B cell (primary cell): ENCODE measurements at regions not wholly inside any gene's neighbourhood (a gene's known extent, or its start where the extent isn't known, plus 50 kb on each side); places are given as distances from the start of the nearest gene placed in this dataset.

Experiments used
- ATAC-seq: fragments of 200-7000 bp; cut with Tn5 transposase; one replicate; pipeline ENCODE4 v1.10.0; 2021; ENCODE audit warnings: low read depth, mild to moderate bottlenecking, moderate number of reproducible peaks, moderate library complexity
- CTCF ChIA-PET: fragments of 350-600 bp; sonication (Branson Sonifier 250); formaldehyde crosslinking; loops from one replicate; lab custom pipeline; 2021; ENCODE audit warnings: antibody characterized with exemption, inconsistent platforms; lab: Charles Lee
- POLR2A ChIA-PET: fragments of 350-600 bp; sonication (Branson Sonifier 250); formaldehyde crosslinking; loops from one replicate; lab custom pipeline; 2021; ENCODE audit warnings: antibody characterized with exemption; lab: Charles Lee
- DNase-seq: peaks from one replicate; pipeline ENCODE4 v3.0.0; 2013
- H2AFZ ChIP-seq: 2 replicates; pipeline ENCODE4 v1.6.1; 2012; ENCODE audit warnings: mild to moderate bottlenecking, low read depth, low read length; ENCODE audit not compliant: insufficient read depth, poor library complexity, severe bottlenecking
- H3K27ac ChIP-seq, 2 donors: 1 replicate in 1 of 2; 2 replicates in 1 of 2; pipeline ENCODE4 v1.5.1; 2012 to 2013; ENCODE audit warnings: low read length in 2 of 2, mild to moderate bottlenecking in 2 of 2, moderate library complexity in 1 of 2
- H3K27me3 ChIP-seq, 4 experiments: fragments of 200-600 bp in 1 of 4; sonication (generic) in 1 of 4; replicated peaks in 1 of 4; 1 replicate in 2 of 4; 2 replicates in 2 of 4; pipeline versions ENCODE4 v1.6.1 to v1.7.0; 2013 to 2016; ENCODE audit warnings: low read length in 3 of 4, mild to moderate bottlenecking in 2 of 4, mixed read lengths in 1 of 4, moderate library complexity in 1 of 4; ENCODE audit not compliant: insufficient read depth in 4 of 4, control insufficient read depth in 3 of 4; ENCODE audit errors: control extremely low read depth in 1 of 4
- H3K36me3 ChIP-seq, 2 experiments: replicated peaks in 1 of 2; 1 replicate in 1 of 2; 2 replicates in 1 of 2; pipeline versions ENCODE4 v1.6.1 to v1.7.1; 2013; ENCODE audit warnings: low read length in 1 of 2; ENCODE audit not compliant: insufficient read depth in 2 of 2, control insufficient read depth in 1 of 2; ENCODE audit errors: control extremely low read depth in 1 of 2, extremely low read depth in 1 of 2
- H3K4me1 ChIP-seq, 2 donors: fragments of 200-600 bp in 1 of 2; sonication (generic) in 1 of 2; 1 replicate in 1 of 2; 2 replicates in 1 of 2; pipeline versions ENCODE4 v1.5.1 to v1.6.1; 2013 to 2017; ENCODE audit warnings: low read length in 2 of 2; ENCODE audit not compliant: control insufficient read depth in 2 of 2, insufficient read depth in 2 of 2
- H3K4me2 ChIP-seq: replicated peaks from 2 replicates; pipeline ENCODE3; 2012; ENCODE audit warnings: mild to moderate bottlenecking, low read depth, low read length; ENCODE audit not compliant: poor library complexity, severe bottlenecking
- H3K4me3 ChIP-seq, 5 experiments: fragments of 200-600 bp in 1 of 5; sonication (generic) in 1 of 5; 1 replicate in 3 of 5; 2 replicates in 2 of 5; pipeline versions ENCODE4 v1.5.1 to v1.7.0; 2011 to 2016; ENCODE audit warnings: low read length in 4 of 5, mild to moderate bottlenecking in 4 of 5, low read depth in 2 of 5, control low read depth in 1 of 5, moderate library complexity in 1 of 5; ENCODE audit not compliant: insufficient read depth in 1 of 5; ENCODE audit errors: control extremely low read depth in 1 of 5, extremely low read depth in 1 of 5
- H3K79me2 ChIP-seq: fragments of 200-600 bp; sonication (generic); one replicate; pipeline ENCODE4 v1.6.0; 2016; ENCODE audit warnings: low read length; ENCODE audit not compliant: control insufficient read depth, insufficient read depth
- H3K9ac ChIP-seq: fragments of 200-600 bp; sonication (generic); 2 replicates; pipeline ENCODE4 v1.6.1; 2017; ENCODE audit warnings: mild to moderate bottlenecking, low read length, moderate library complexity
- H3K9me3 ChIP-seq, 3 donors: one replicate each; pipeline versions ENCODE4 v1.6.1 to v1.7.1; 2013; ENCODE audit warnings: low read length in 2 of 3; ENCODE audit not compliant: control insufficient read depth in 2 of 3, insufficient read depth in 1 of 3; ENCODE audit errors: control extremely low read depth in 1 of 3
- H4K20me1 ChIP-seq: 2 replicates; pipeline ENCODE4 v1.6.0; 2012; ENCODE audit warnings: mild to moderate bottlenecking, low read length; ENCODE audit not compliant: insufficient read depth, control insufficient read depth, poor library complexity, severe bottlenecking
- H3K27ac Mint-ChIP-seq: one replicate; pipeline ENCODE4 v1.8.0; 2021; ENCODE audit warnings: mixed read lengths
- H3K27me3 Mint-ChIP-seq: one replicate; pipeline ENCODE4 v1.8.0; 2021; ENCODE audit warnings: mixed read lengths
- H3K4me1 Mint-ChIP-seq: one replicate; pipeline ENCODE4 v1.8.0; 2021; ENCODE audit warnings: mixed read lengths
- H3K4me3 Mint-ChIP-seq: one replicate; pipeline ENCODE4 v1.8.0; 2021; ENCODE audit warnings: mixed read lengths
- H3K9me3 Mint-ChIP-seq: one replicate; pipeline ENCODE4 v1.8.0; 2022; ENCODE audit warnings: mixed read lengths; ENCODE audit not compliant: insufficient read depth
- EZH2 ChIP-seq: IDR thresholded peaks from 2 replicates; pipeline ENCODE4 v1.6.1; 2012; ENCODE audit warnings: borderline replicate concordance, low read depth, mild to moderate bottlenecking, moderate library complexity, low read length; ENCODE audit not compliant: insufficient read depth, poor library complexity, severe bottlenecking
- WGBS: methylation state at CpG from one replicate; pipeline ENCODE4 v1.1.5; 2013; ENCODE audit warnings: missing lambda C conversion rate; ENCODE audit not compliant: insufficient coverage; 5-methylcytosine and 5-hydroxymethylcytosine counted together
- intact Hi-C: fragments of 100-400 bp; cut with micrococcal nuclease; formaldehyde crosslinking; loops from one replicate; pipeline ENCODE4 v1.10.0; 2022
- TF ChIP-seq, protein P1 (sequence below): fragments of 200-600 bp; IDR thresholded peaks from one replicate; pipeline ENCODE4 v1.8.0; 2022; ENCODE audit warnings: antibody characterized with exemption, mild to moderate bottlenecking

- H3K9ac ChIP-seq: no peak overlapping the region
- no peak overlapping the region for H3K27ac ChIP-seq
- peak overlapping the region; percentile 15 for H3K4me2 ChIP-seq
- CTCF ChIA-PET: no interaction called here
- peaks cover under 1% of the 10 kb centered on the region for H3K27me3 Mint-ChIP-seq
- H3K4me3 Mint-ChIP-seq: peak overlapping the region; percentile 40
- H3K4me1 Mint-ChIP-seq: peaks cover 12% of the 10 kb centered on the region
- intact Hi-C loops: no loop called here
- no peaks in the 10 kb centered on the region for H4K20me1 ChIP-seq
- no peaks in the 10 kb centered on the region for H3K27me3 ChIP-seq
- TF ChIP-seq, protein P1, sequence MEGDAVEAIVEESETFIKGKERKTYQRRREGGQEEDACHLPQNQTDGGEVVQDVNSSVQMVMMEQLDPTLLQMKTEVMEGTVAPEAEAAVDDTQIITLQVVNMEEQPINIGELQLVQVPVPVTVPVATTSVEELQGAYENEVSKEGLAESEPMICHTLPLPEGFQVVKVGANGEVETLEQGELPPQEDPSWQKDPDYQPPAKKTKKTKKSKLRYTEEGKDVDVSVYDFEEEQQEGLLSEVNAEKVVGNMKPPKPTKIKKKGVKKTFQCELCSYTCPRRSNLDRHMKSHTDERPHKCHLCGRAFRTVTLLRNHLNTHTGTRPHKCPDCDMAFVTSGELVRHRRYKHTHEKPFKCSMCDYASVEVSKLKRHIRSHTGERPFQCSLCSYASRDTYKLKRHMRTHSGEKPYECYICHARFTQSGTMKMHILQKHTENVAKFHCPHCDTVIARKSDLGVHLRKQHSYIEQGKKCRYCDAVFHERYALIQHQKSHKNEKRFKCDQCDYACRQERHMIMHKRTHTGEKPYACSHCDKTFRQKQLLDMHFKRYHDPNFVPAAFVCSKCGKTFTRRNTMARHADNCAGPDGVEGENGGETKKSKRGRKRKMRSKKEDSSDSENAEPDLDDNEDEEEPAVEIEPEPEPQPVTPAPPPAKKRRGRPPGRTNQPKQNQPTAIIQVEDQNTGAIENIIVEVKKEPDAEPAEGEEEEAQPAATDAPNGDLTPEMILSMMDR: no peak
- no peak for TF ChIP-seq EZH2
- POLR2A ChIA-PET: no interaction called here
- H2AFZ ChIP-seq: no peak overlapping the region
- no CpG with 5 or more reads among the region's 1 CpG for WGBS
- H3K9me3 Mint-ChIP-seq: no peaks in the 10 kb centered on the region
- no peak for ATAC-seq
- DNase-seq: no peak
- H3K4me3 ChIP-seq: peak overlapping the region in 1 of 5 experiments; percentile 29
- H3K27ac Mint-ChIP-seq: no peak overlapping the region
- H3K9me3 ChIP-seq: peaks cover 1 to 7% (median 4%) of the 10 kb centered on the region in 3 donors
- no peaks in the 10 kb centered on the region for H3K36me3 ChIP-seq
- no peaks in the 10 kb centered on the region for H3K79me2 ChIP-seq
- H3K4me1 ChIP-seq: peaks cover 0 to 7% of the 10 kb centered on the region in 2 donors
Observed at GRCh38 chr12:95390192-95390591, 83.8 kb upstream of the METAP2 start.

DNA sequence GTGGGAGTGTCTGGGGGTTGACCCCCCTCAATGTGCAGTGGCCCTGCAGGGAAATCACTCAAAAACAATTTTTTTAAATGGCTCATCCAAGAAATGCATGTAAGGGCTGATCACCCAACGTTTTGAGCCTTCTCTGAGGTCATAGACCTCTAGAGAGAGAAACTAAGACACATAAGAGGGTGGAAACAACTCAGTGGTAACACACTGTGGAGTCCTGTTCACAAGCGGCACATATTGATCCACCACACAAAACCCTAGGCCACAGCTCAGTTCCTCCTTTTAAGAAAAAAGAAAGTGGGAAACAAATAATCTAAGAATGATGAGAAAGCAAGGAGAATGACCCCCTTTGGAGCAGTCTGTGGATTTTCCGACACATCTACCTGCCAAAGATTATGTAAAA lies 83.0 kb upstream of the METAP2 start:
- Mint-ChIP-seq H3K4me1 (peaks cover 12% of the 10 kb centered on the region), H3K27me3 (peaks cover 4% of the 10 kb centered on the region), H3K27ac (peak overlapping the region; percentile 75), H3K4me3 (peak overlapping the region; percentile 34), H3K9me3 (no peaks in the 10 kb centered on the region)
- TF ChIP-seq, protein P1: no peak
- no peak for TF ChIP-seq EZH2
- ChIA-PET CTCF (no interaction called here), POLR2A (no interaction called here)
- no peak overlapping the region for H3K4me3 ChIP-seq
- H3K79me2 ChIP-seq: no peaks in the 10 kb centered on the region
- intact Hi-C loops: no loop called here
- peaks cover 0 to 7% of the 10 kb centered on the region in 2 donors for H3K4me1 ChIP-seq
- no peak overlapping the region for H3K27ac ChIP-seq
- H2AFZ ChIP-seq: no peak overlapping the region
- ATAC-seq (no peak), DNase-seq (no peak)
- no CpG with 5 or more reads among the region's 3 CpGs for WGBS
- H3K27me3 ChIP-seq: peaks cover 0 to 3% (median under 1%) of the 10 kb centered on the region in 4 experiments
- no peaks in the 10 kb centered on the region for H4K20me1 ChIP-seq
- no peak overlapping the region for H3K9ac ChIP-seq
- H3K9me3 ChIP-seq: peaks cover 1 to 7% (median 4%) of the 10 kb centered on the region in 3 donors
- H3K4me2 ChIP-seq: no peak overlapping the region
- no peaks in the 10 kb centered on the region for H3K36me3 ChIP-seq
